Testis (tissue), 2 donors: ENCODE measurements at regions not wholly inside any gene's neighbourhood (a gene's known extent, or its start where the extent isn't known, plus 50 kb on each side); places are given as distances from the start of the nearest gene placed in this dataset.

Source experiments
- CTCF ChIP-seq, 3 experiments: fragments of 450-650 bp in 2 of 3; fragments of 200-600 bp in 1 of 3; sonication (generic) in 1 of 3; IDR thresholded peaks; one replicate each; pipeline ENCODE4 v1.5.1; 2016 to 2019; ENCODE audit warnings: antibody characterized with exemption in 3 of 3, mild to moderate bottlenecking in 2 of 3, moderate library complexity in 1 of 3
- POLR2A ChIP-seq: fragments of 450-650 bp; IDR thresholded peaks from one replicate; pipeline ENCODE4 v1.6.1; 2017; ENCODE audit warnings: antibody characterized with exemption, mild to moderate bottlenecking, moderate library complexity

- TF ChIP-seq CTCF (IDR thresholded peaks at IDR 0.05) (no peak), POLR2A (no peak)
Observed at GRCh38 chr12:126797525-126797924, 1469.4 kb upstream of the TMEM132C start.
